ENCODE measurements at regions not wholly inside any gene's neighbourhood (a gene's known extent, or its start where the extent isn't known, plus 50 kb on each side); places are given as distances from the start of the nearest gene placed in this dataset.

DNA sequence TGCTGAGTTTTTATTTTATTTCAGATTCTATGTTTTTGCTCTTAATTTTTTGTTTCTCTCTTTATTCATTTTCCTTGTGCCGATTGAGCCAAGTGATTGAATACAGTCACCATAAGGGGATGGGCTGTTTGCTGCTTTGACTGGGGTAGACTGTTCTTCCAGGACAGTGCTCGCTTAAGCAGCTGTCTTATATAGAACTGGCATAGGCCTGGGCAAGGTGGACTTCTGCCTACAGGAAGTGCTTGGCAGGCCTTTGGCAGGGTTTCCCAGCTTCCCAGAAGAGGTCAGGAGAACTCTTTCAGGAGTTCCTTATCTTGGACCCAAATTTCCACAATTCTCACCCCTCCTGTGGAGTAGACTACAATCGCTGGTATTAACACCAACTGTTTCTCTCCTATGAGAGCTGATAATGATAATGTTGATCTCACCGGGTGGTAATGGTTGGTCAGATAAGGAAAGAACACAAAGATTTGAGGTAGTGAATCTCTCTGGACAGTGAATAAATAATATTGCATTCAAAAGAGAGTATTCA lies 207.5 kb upstream of the ST6GAL2 start:
- H3K4me3 ChIP-seq (replicated peaks; ENCODE audit: insufficient read depth, low read length): no peak overlapping the region
- H3K27ac ChIP-seq (replicated peaks): no peak overlapping the region
- TF ChIP-seq SPI1 (IDR thresholded peaks at IDR 0.05; ENCODE audit: borderline replicate concordance, low read depth) (no peak), GABPA (IDR thresholded peaks at IDR 0.05; ENCODE audit: low read depth) (no peak), POLR2AphosphoS5 (IDR thresholded peaks at IDR 0.05; ENCODE audit: low read depth) (no peak)
- TF ChIP-seq, protein P1, sequence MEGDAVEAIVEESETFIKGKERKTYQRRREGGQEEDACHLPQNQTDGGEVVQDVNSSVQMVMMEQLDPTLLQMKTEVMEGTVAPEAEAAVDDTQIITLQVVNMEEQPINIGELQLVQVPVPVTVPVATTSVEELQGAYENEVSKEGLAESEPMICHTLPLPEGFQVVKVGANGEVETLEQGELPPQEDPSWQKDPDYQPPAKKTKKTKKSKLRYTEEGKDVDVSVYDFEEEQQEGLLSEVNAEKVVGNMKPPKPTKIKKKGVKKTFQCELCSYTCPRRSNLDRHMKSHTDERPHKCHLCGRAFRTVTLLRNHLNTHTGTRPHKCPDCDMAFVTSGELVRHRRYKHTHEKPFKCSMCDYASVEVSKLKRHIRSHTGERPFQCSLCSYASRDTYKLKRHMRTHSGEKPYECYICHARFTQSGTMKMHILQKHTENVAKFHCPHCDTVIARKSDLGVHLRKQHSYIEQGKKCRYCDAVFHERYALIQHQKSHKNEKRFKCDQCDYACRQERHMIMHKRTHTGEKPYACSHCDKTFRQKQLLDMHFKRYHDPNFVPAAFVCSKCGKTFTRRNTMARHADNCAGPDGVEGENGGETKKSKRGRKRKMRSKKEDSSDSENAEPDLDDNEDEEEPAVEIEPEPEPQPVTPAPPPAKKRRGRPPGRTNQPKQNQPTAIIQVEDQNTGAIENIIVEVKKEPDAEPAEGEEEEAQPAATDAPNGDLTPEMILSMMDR (IDR thresholded peaks at IDR 0.05; ENCODE audit: insufficient read depth, low read length): no peak
- TF ChIP-seq, protein P2, sequence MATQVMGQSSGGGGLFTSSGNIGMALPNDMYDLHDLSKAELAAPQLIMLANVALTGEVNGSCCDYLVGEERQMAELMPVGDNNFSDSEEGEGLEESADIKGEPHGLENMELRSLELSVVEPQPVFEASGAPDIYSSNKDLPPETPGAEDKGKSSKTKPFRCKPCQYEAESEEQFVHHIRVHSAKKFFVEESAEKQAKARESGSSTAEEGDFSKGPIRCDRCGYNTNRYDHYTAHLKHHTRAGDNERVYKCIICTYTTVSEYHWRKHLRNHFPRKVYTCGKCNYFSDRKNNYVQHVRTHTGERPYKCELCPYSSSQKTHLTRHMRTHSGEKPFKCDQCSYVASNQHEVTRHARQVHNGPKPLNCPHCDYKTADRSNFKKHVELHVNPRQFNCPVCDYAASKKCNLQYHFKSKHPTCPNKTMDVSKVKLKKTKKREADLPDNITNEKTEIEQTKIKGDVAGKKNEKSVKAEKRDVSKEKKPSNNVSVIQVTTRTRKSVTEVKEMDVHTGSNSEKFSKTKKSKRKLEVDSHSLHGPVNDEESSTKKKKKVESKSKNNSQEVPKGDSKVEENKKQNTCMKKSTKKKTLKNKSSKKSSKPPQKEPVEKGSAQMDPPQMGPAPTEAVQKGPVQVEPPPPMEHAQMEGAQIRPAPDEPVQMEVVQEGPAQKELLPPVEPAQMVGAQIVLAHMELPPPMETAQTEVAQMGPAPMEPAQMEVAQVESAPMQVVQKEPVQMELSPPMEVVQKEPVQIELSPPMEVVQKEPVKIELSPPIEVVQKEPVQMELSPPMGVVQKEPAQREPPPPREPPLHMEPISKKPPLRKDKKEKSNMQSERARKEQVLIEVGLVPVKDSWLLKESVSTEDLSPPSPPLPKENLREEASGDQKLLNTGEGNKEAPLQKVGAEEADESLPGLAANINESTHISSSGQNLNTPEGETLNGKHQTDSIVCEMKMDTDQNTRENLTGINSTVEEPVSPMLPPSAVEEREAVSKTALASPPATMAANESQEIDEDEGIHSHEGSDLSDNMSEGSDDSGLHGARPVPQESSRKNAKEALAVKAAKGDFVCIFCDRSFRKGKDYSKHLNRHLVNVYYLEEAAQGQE (IDR thresholded peaks at IDR 0.05; ENCODE audit: insufficient replicate concordance, low read depth): no peak
- no peak for DNase-seq (ENCODE audit: low read depth in 1 of 2, low spot score in 1 of 2)
- no peaks in the 10 kb centered on the region for H3K27me3 ChIP-seq (ENCODE audit: insufficient read depth, poor library complexity, severe bottlenecking)

DNA sequence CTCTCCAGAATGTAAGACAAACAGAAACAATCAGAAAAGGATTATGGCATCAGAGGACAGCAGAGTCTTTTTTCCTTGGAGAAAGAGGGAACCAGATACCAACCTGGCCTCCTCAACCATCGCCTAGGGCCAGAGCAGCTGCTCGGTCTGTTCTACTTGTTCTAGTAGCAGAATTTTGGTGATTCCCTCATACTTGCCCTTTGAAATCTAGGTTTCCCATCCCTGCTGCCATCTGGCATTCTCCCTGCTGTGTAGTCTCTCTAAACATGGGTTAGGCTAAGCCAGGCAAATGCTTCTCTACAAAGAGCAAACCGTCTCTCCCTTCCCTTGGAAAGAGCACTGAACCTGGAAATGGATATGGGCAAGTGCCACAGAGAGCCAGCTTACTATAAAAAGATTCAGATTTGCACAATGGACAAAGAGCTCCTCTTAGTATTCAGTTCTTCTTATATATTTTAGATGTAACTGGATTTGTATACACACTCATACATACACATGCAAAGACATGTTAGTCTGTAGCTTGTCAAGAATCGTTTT lies 208.6 kb upstream of the ST6GAL2 start:
- no peak for DNase-seq (ENCODE audit: low read depth in 1 of 2, low spot score in 1 of 2)
- no peak overlapping the region for H3K27ac ChIP-seq (replicated peaks)
- no peak overlapping the region for H3K4me3 ChIP-seq (replicated peaks; ENCODE audit: insufficient read depth, low read length)
- TF ChIP-seq GABPA (IDR thresholded peaks at IDR 0.05; ENCODE audit: low read depth) (no peak), SPI1 (IDR thresholded peaks at IDR 0.05; ENCODE audit: borderline replicate concordance, low read depth) (no peak)
- TF ChIP-seq, protein P1 (IDR thresholded peaks at IDR 0.05; ENCODE audit: insufficient read depth, low read length): no peak
- TF ChIP-seq, protein P2 (IDR thresholded peaks at IDR 0.05; ENCODE audit: insufficient replicate concordance, low read depth): no peak
- H3K27me3 ChIP-seq (ENCODE audit: insufficient read depth, poor library complexity, severe bottlenecking): no peaks in the 10 kb centered on the region

DNA sequence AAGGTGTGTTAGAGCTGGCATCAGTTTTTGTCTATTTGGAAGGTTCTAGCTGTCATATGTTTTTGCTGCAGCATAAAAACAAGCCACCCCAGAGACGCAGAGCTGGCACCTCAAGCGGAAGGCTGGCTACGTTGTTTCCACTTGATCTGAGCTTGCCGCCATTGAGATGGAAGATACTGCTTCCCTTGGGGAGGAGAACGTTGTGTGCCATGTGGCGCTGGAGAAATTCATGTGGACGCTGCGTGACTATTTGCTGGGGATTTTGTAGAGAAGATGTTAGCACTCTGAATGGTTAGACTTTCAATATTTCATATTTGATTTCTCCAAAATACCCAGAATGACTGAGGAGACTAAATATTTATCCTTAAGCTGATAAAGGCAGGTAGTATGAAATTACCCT lies 216.2 kb upstream of the ST6GAL2 start:
- DNase-seq (ENCODE audit: low read depth in 1 of 2, low spot score in 1 of 2): no peak
- Histone ChIP-seq H3K4me3 (replicated peaks; ENCODE audit: insufficient read depth, low read length) (no peak overlapping the region), H3K27me3 (ENCODE audit: insufficient read depth, poor library complexity, severe bottlenecking) (no peaks in the 10 kb centered on the region), H3K27ac (replicated peaks) (no peak overlapping the region)
- TF ChIP-seq, protein P1 (IDR thresholded peaks at IDR 0.05; ENCODE audit: insufficient read depth, low read length): no peak
- TF ChIP-seq GABPA (IDR thresholded peaks at IDR 0.05; ENCODE audit: low read depth) (no peak), POLR2AphosphoS5 (IDR thresholded peaks at IDR 0.05; ENCODE audit: low read depth) (no peak), SPI1 (IDR thresholded peaks at IDR 0.05; ENCODE audit: borderline replicate concordance, low read depth) (no peak)
- TF ChIP-seq, protein P2 (IDR thresholded peaks at IDR 0.05; ENCODE audit: insufficient replicate concordance, low read depth): no peak

Data from HL-60 (cell line).